ENCODE measurements at regions not wholly inside any gene's neighbourhood (a gene's known extent, or its start where the extent isn't known, plus 50 kb on each side); places are given as distances from the start of the nearest gene placed in this dataset.

DNA sequence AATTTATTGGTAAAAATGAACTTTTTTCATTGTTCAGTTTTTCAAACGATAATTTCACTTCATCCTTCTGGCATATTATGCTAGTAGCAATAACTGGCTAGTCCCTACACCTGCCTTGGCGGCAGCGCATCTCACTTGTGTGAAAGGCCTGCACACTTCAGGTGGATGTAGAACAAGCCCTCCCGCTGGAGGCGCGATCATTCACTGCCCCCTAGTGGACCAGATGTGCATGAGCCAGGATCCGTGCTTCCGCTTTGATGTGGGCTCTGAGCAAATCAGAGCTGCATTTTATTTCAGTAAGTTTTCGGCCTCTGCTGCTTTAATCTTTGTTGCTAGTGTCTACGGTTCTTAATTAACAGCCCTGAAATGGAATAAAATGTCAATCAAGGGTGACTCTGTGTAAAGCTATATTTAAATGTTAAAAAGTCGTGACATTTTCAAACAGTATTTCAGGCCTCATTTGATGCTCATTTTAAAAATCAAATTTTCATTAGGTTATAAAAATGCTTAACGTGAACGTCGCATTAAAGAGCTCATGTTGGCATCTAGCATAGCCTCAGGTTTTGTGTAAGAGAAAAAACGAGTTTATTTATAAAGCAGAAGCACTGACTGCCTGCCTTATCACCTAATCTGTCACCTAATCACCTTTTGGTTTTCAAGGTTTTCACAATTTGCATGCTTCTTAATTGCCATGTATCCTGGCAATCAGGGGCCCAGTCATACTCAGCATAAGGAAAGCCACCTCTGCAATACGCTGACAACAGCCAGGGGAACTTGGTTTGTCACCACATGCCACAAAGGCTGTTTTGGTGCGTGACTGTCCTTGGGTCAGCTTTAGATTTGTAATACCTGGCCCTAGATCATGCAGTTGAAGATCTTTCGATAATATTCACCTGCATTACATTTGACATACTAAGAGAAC lies 112.2 kb downstream of the TEX26 start:
- DNase-seq (ENCODE audit: low spot score, unreplicated experiment): peak; percentile 63
- Mint-ChIP-seq H3K27me3 (peaks cover 30% of the 10 kb centered on the region), H3K36me3 (ENCODE audit: insufficient read depth) (no peaks in the 10 kb centered on the region), H3K9me3 (ENCODE audit: low read depth) (no peaks in the 10 kb centered on the region), H3K4me3 (ENCODE audit: low read depth) (no peak overlapping the region), H3K4me1 (ENCODE audit: low read depth) (no peaks in the 10 kb centered on the region), H3K27ac (peak overlapping the region; percentile 12)
- TF ChIP-seq, protein P1, sequence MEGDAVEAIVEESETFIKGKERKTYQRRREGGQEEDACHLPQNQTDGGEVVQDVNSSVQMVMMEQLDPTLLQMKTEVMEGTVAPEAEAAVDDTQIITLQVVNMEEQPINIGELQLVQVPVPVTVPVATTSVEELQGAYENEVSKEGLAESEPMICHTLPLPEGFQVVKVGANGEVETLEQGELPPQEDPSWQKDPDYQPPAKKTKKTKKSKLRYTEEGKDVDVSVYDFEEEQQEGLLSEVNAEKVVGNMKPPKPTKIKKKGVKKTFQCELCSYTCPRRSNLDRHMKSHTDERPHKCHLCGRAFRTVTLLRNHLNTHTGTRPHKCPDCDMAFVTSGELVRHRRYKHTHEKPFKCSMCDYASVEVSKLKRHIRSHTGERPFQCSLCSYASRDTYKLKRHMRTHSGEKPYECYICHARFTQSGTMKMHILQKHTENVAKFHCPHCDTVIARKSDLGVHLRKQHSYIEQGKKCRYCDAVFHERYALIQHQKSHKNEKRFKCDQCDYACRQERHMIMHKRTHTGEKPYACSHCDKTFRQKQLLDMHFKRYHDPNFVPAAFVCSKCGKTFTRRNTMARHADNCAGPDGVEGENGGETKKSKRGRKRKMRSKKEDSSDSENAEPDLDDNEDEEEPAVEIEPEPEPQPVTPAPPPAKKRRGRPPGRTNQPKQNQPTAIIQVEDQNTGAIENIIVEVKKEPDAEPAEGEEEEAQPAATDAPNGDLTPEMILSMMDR (IDR thresholded peaks at IDR 0.05; ENCODE audit: unreplicated experiment): peak; percentile 96

DNA sequence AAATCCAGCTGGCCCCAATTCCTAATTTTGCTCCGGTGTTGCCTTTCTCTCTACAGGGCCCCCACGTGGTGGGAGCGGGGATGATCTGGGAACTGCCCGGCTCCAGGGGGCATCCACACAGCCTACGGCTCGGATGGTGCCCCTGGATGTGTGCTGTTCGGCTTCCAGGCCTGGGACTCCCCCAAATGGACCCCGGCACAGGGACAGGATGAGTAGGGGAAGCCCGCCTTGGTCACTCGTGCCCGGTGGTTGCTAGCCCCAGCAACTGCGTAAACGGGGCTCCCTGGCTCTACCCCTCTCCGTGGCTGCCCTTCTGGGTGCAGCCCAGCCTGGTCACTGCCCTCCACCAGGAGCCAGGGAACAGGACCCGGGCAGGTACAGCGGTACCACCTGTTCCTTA lies 111.5 kb downstream of the TEX26 start:
- Mint-ChIP-seq H3K36me3 (ENCODE audit: insufficient read depth) (no peaks in the 10 kb centered on the region), H3K4me3 (ENCODE audit: low read depth) (no peak overlapping the region), H3K9me3 (ENCODE audit: low read depth) (no peaks in the 10 kb centered on the region), H3K4me1 (ENCODE audit: low read depth) (no peaks in the 10 kb centered on the region), H3K27ac (no peak overlapping the region), H3K27me3 (peaks cover 37% of the 10 kb centered on the region)
- TF ChIP-seq, protein P1 (IDR thresholded peaks at IDR 0.05; ENCODE audit: unreplicated experiment): no peak
- no peak for DNase-seq (ENCODE audit: low spot score, unreplicated experiment)

DNA sequence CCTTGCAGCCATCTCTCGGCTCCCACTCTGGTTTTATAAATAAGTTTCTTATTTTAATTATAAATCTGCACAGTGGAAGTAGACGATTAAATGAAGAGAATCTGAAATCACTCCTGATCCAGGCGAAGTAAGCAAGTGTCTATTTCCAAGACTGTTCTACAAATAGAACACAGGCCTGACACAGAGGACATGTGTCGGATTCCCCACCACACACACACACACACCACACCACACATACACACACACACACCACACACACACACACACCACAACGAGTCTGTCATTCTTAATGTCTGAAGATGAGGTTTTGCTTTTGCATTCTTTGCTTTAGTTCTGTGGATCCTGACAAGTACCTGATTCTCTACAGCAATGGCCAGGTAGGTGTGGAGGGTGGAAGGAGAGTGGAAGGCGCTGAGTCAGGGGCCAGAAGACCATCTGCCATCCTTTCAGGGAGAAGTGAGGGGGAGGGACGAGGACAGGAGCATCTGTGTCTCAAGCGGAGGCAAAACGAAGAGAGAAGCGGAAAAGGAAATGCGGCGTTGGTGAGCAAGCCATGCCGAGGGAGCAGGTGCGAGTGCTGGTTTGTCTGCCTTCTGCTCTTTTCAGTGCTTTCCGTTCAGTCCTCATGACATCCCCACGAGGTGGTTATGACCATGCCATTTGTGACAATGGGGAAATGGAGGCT lies 110.2 kb downstream of the TEX26 start:
- no peak overlapping the region for H3K27ac Mint-ChIP-seq
- H3K4me3 Mint-ChIP-seq (ENCODE audit: low read depth): no peak overlapping the region
- no peaks in the 10 kb centered on the region for H3K9me3 Mint-ChIP-seq (ENCODE audit: low read depth)
- no peaks in the 10 kb centered on the region for H3K36me3 Mint-ChIP-seq (ENCODE audit: insufficient read depth)
- H3K27me3 Mint-ChIP-seq: peaks cover 48% of the 10 kb centered on the region
- TF ChIP-seq, protein P1 (IDR thresholded peaks at IDR 0.05; ENCODE audit: unreplicated experiment): no peak
- H3K4me1 Mint-ChIP-seq (ENCODE audit: low read depth): no peaks in the 10 kb centered on the region
- no peak for DNase-seq (ENCODE audit: low spot score, unreplicated experiment)

DNA sequence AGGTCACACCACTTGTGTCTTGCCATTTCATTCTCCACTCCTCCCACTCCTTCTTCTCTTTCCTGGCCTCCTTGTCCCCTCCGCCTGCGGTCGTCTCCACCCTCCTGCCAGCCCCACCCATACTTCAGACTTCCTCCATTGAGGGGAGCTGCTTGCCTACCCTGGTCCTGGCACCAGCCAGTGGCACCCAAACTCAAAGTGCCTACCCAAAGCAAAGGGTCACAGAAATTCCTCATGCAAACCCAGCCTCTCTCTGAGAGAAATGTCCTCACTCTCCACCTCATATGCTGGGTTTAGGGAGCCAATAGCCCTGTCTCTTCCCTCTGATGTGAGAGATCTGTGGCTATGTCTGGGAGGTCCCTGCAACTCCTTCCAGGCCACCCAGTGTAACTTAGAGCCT lies 109.6 kb downstream of the TEX26 start:
- H3K36me3 Mint-ChIP-seq (ENCODE audit: insufficient read depth): no peaks in the 10 kb centered on the region
- no peaks in the 10 kb centered on the region for H3K9me3 Mint-ChIP-seq (ENCODE audit: low read depth)
- H3K27ac Mint-ChIP-seq: no peak overlapping the region
- H3K27me3 Mint-ChIP-seq: peaks cover 48% of the 10 kb centered on the region
- TF ChIP-seq, protein P1 (IDR thresholded peaks at IDR 0.05; ENCODE audit: unreplicated experiment): no peak
- no peak overlapping the region for H3K4me3 Mint-ChIP-seq (ENCODE audit: low read depth)
- no peaks in the 10 kb centered on the region for H3K4me1 Mint-ChIP-seq (ENCODE audit: low read depth)
- DNase-seq (ENCODE audit: low spot score, unreplicated experiment): no peak

DNA sequence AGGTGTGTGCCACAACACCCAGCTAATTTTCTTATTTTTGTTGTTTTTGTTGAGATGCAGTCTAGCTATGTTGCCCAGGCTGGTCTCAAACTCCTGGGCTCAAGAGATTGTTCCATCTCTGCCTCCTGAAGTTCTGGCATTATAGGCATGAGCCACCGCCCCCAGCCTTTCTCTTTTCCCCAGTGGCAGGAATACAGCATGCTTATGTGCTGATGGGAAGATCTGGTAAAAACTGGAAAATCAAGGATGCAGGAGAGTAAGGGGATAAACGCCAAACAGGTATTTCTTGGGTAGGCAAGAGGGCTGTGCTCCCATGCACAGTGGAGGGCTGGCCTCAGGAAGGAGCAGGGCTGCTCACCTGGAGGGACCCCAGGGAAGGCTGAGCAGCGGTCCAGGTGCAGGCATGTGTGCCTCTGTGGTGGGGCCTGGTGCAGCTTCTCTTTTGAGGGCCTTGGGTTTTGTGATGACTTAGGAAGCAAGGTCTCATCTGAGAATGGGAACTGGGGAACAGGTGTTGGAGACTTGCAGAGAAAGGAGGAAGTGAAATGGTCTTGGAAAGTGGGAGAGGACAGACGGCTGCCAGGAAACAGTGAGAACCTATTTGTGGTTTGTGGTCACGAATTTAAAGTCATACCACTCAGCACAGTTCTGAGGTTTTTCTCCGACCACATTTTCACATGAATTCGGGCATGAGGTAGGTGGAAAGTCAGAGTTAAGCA lies 106.5 kb downstream of the TEX26 start:
- Mint-ChIP-seq H3K27me3 (peaks cover 55% of the 10 kb centered on the region), H3K36me3 (ENCODE audit: insufficient read depth) (no peaks in the 10 kb centered on the region), H3K4me1 (ENCODE audit: low read depth) (no peaks in the 10 kb centered on the region), H3K9me3 (ENCODE audit: low read depth) (no peaks in the 10 kb centered on the region), H3K4me3 (ENCODE audit: low read depth) (no peak overlapping the region), H3K27ac (no peak overlapping the region)
- TF ChIP-seq, protein P1 (IDR thresholded peaks at IDR 0.05; ENCODE audit: unreplicated experiment): no peak
- DNase-seq (ENCODE audit: low spot score, unreplicated experiment): no peak

Measured in progenitor cell of endocrine pancreas (in vitro differentiated cells).